ENCODE measurements at regions not wholly inside any gene's neighbourhood (a gene's known extent, or its start where the extent isn't known, plus 50 kb on each side); places are given as distances from the start of the nearest gene placed in this dataset.

- H3K27me3 ChIP-seq (ENCODE audit: insufficient read depth in 3 of 3, low read length in 2 of 3): no peaks in the 10 kb centered on the region
- intact Hi-C loops (cut with DNase I): no loop called here
- H3K4me3 ChIP-seq: no peak overlapping the region
- H3K9me3 ChIP-seq: no peaks in the 10 kb centered on the region
- no peak for TF ChIP-seq CTCF (IDR thresholded peaks at IDR 0.05)
- DNase-seq (no peak), ATAC-seq (no peak)
- H3K4me1 ChIP-seq: no peaks in the 10 kb centered on the region
- no peaks in the 10 kb centered on the region for H3K36me3 ChIP-seq (ENCODE audit: insufficient read depth in 1 of 2, low read depth in 1 of 2)
- no peak overlapping the region for H3K27ac ChIP-seq
- 85 to 87% (median 86%) methylated on average over 5 of the region's 5 CpGs for WGBS, 3 donors
Measured at GRCh38 chr1:213776969-213777368, 210.8 kb upstream of the PROX1 start.

- Histone ChIP-seq H3K4me3 (no peak overlapping the region), H3K36me3 (ENCODE audit: insufficient read depth in 1 of 2, low read depth in 1 of 2) (no peaks in the 10 kb centered on the region), H3K27ac (no peak overlapping the region), H3K27me3 (ENCODE audit: insufficient read depth in 3 of 3, low read length in 2 of 3) (no peaks in the 10 kb centered on the region), H3K4me1 (no peaks in the 10 kb centered on the region), H3K9me3 (no peaks in the 10 kb centered on the region)
- DNase-seq: no peak
- intact Hi-C loops (cut with DNase I): no loop called here
- 91 to 95% (median 94%) methylated on average over 5 of the region's 5 CpGs for WGBS, 3 donors
- no peak for TF ChIP-seq CTCF (IDR thresholded peaks at IDR 0.05)
- no peak for ATAC-seq
Measured at GRCh38 chr1:213779228-213779627, 208.5 kb upstream of the PROX1 start.

GRCh38 chr1:213782941-213783672, 204.7 kb upstream of the PROX1 start:
- ATAC-seq: no peak

GRCh38 chr1:213783893-213784292, 203.9 kb upstream of the PROX1 start:
- no peaks in the 10 kb centered on the region for H3K36me3 ChIP-seq (ENCODE audit: insufficient read depth in 1 of 2, low read depth in 1 of 2)
- ATAC-seq (no peak), DNase-seq (no peak)
- no peaks in the 10 kb centered on the region for H3K27me3 ChIP-seq (ENCODE audit: insufficient read depth in 3 of 3, low read length in 2 of 3)
- H3K9me3 ChIP-seq: no peaks in the 10 kb centered on the region
- H3K4me1 ChIP-seq: no peaks in the 10 kb centered on the region
- H3K4me3 ChIP-seq: no peak overlapping the region
- no peak overlapping the region for H3K27ac ChIP-seq
- WGBS, 3 donors: 56 to 65% (median 56%) methylated on average over 2 of the region's 2 CpGs
- TF ChIP-seq CTCF (IDR thresholded peaks at IDR 0.05): no peak
- intact Hi-C loops (cut with DNase I): no loop called here

More at GRCh38 chr1:213782941-213783672, 204.7 kb upstream of the PROX1 start:
- H3K4me1 ChIP-seq: no peaks in the 10 kb centered on the region
- no peak for DNase-seq
- 80 to 82% (median 81%) methylated on average over 20 of the region's 20 CpGs for WGBS, 3 donors
- no peaks in the 10 kb centered on the region for H3K27me3 ChIP-seq (ENCODE audit: insufficient read depth in 3 of 3, low read length in 2 of 3)
- no peaks in the 10 kb centered on the region for H3K36me3 ChIP-seq (ENCODE audit: insufficient read depth in 1 of 2, low read depth in 1 of 2)
- H3K27ac ChIP-seq: no peak overlapping the region
- no peak overlapping the region for H3K4me3 ChIP-seq
- no peaks in the 10 kb centered on the region for H3K9me3 ChIP-seq
- TF ChIP-seq CTCF (IDR thresholded peaks at IDR 0.05): no peak
- intact Hi-C loops (cut with DNase I): no loop called here

- no peak for TF ChIP-seq CTCF (IDR thresholded peaks at IDR 0.05)
- WGBS, 3 donors: 95 to 97% (median 97%) methylated on average over 2 of the region's 2 CpGs
- Histone ChIP-seq H3K4me3 (no peak overlapping the region), H3K27ac (no peak overlapping the region), H3K9me3 (no peaks in the 10 kb centered on the region), H3K36me3 (ENCODE audit: insufficient read depth in 1 of 2, low read depth in 1 of 2) (no peaks in the 10 kb centered on the region), H3K27me3 (ENCODE audit: insufficient read depth in 3 of 3, low read length in 2 of 3) (no peaks in the 10 kb centered on the region), H3K4me1 (no peaks in the 10 kb centered on the region)
- DNase-seq (no peak), ATAC-seq (no peak)
- intact Hi-C loops (cut with DNase I): no loop called here
Measured at GRCh38 chr1:213786683-213787082, 201.1 kb upstream of the PROX1 start.

Measured in psoas muscle (tissue), 7 donors.